Stomach (tissue), 4 donors: ENCODE measurements at regions not wholly inside any gene's neighbourhood (a gene's known extent, or its start where the extent isn't known, plus 50 kb on each side); places are given as distances from the start of the nearest gene placed in this dataset.

ENCODE experiments used
- CTCF ChIP-seq, 7 experiments: fragments of 450-650 bp in 4 of 7; fragments of 200-600 bp in 3 of 7; sonication (generic) in 3 of 7; IDR thresholded peaks; one replicate each; pipeline ENCODE4 v1.5.1; 2016 to 2019; ENCODE audit warnings: antibody characterized with exemption in 7 of 7, control low read depth in 2 of 7, mild to moderate bottlenecking in 1 of 7
- POLR2A ChIP-seq, 4 donors: fragments of 450-650 bp; IDR thresholded peaks; one replicate each; pipeline ENCODE4 v1.6.1; 2016; ENCODE audit warnings: antibody characterized with exemption in 4 of 4, control low read depth in 2 of 4, mild to moderate bottlenecking in 1 of 4, moderate library complexity in 1 of 4
- POLR2AphosphoS5 ChIP-seq, 3 donors: sonication (generic); formaldehyde crosslinking; IDR thresholded peaks; one replicate each; pipeline ENCODE4 v1.6.1; 2016; ENCODE audit warnings: antibody characterized with exemption in 3 of 3

DNA sequence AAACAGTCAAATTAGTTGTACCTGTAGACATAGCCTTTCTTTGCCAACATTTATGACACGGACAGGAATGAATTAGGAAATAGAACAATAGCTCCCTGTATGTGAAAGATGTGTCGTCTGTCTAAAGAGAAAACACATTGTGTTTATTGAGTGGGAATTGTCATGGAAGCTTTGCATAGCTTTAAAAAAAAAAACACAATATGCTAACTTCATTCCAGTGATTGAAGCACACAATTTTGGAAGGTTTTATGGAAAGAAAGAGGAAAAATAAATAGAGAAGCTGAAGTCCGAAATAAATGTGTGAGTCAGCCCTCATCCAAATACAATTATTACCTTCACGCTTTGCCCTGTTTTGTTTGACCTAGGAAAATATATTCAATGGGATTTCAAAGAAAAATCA is 1095.7 kb downstream of the TSN start:
- TF ChIP-seq CTCF (IDR thresholded peaks at IDR 0.05) (no peak), POLR2A (IDR thresholded peaks at IDR 0.05) (no peak), POLR2AphosphoS5 (IDR thresholded peaks at IDR 0.05) (no peak)
